DOHH2 (cell line): ENCODE measurements at regions not wholly inside any gene's neighbourhood (a gene's known extent, or its start where the extent isn't known, plus 50 kb on each side); places are given as distances from the start of the nearest gene placed in this dataset.

Experiments used
- CTCF ChIP-seq: fragments of 200-600 bp; sonication (generic); IDR thresholded peaks from one replicate; pipeline ENCODE4 v1.5.1; 2014; ENCODE audit warnings: antibody characterized with exemption, mild to moderate bottlenecking, low read depth, low read length; ENCODE audit not compliant: poor library complexity, severe bottlenecking
- EZH2phosphoT487 ChIP-seq: fragments of 200-600 bp; sonication (generic); IDR thresholded peaks from 2 replicates; pipeline ENCODE4 v1.6.1; 2017; ENCODE audit warnings: borderline replicate concordance, mild to moderate bottlenecking, antibody characterized with exemption, low read length, moderate library complexity, mixed read lengths

- TF ChIP-seq CTCF (no peak), EZH2phosphoT487 (no peak)
Measured at GRCh38 chrX:46200413-46200812, 344.8 kb downstream of the ZNF674 start.
